ENCODE measurements at regions not wholly inside any gene's neighbourhood (a gene's known extent, or its start where the extent isn't known, plus 50 kb on each side); places are given as distances from the start of the nearest gene placed in this dataset.

DNA sequence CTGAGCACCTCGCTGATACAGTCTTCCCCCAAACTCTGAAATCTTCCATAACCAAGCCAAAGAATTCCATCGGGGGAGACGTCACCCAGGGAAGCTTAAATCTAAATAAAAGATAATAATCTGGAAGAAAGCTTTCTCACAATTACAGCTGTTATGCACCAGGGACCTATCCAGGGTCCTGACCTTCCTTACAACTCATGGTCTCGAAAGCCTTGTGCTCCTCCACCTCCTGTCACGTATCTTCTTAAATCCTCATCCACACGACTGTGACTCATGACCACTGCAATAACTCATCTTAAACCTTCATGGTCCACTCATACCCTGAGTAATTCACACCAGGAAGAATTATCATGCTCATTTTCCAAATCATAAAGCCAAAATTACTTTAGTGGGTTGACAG lies 166.8 kb upstream of the FRG1 start:
- CTCF ChIA-PET, result no interaction called here
- POLR2A ChIA-PET, result no interaction called here
- TF ChIP-seq CTCF (IDR thresholded peaks at IDR 0.05; ENCODE audit: insufficient read depth, low read length, missing control alignments), result no peak
- H3K4me3 ChIP-seq (ENCODE audit: low read depth, low read length), result no peak overlapping the region
- DNase-seq (ENCODE audit: low read depth, low spot score), result peak; percentile 9

DNA sequence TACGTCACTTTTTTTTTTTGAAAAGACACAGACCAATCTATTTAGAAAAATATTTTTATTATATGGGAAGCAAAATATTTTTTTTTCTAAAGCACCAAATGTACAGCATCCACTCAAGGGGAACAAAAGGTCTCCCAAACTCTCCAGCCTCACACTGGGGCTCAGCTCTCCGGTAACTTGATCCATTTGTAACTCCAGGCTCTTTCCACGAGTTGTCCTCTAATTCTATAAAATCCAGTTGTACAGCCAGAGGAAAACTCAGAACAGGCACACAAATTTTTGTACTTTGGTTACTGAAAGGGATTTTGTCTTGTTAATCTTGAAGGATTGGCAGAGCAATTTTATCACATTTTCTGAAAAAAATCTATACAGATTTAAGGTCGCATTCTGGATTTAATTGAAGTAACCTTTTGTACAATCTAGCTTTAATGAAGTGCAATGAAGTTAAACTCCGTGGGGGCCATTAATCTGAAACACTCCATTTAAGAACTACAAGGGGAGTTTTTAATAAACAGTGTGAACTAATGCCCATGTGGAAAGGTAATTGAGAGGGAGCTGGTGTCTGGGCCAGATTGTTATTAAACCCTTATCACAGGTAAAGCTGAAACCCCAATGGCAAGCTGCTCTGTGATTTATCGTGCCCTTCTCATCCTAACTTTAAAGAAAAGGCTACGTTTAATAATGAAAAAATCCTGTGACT lies 161.2 kb upstream of the FRG1 start:
- POLR2A ChIA-PET, result no interaction called here

DNA sequence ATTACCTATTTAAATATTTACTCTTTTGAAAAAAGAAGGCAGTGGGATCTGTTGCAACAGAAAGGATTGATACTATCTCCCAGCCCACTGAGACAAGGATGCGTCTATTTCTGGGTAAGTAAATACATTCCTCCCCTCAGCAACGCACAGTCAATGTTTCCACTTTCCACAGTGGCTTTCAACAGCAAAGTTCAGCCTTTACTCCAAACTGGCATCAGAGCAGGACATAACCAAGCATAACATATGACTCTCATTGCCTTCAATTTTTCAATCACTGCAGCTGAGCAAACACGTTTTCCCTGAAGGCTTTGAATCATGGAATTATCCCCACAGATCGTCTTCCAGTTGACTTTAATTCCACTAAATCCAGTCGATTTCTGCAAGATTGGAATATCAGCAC lies 160.3 kb upstream of the FRG1 start:
- ChIA-PET CTCF (interaction anchor here (0.9 kb wide), 1 partner anchor 15 kb away, joined by 3 read pairs; no protein-coding TSS in a partner anchor), POLR2A (no interaction called here)
- no peak overlapping the region for H3K4me3 ChIP-seq (ENCODE audit: low read depth, low read length)
- no peak for DNase-seq (ENCODE audit: low read depth, low spot score)
- TF ChIP-seq CTCF (IDR thresholded peaks at IDR 0.05; ENCODE audit: insufficient read depth, low read length, missing control alignments), result no peak

More for the DNA sequence above, 161.2 kb upstream of the FRG1 start:
- no peak for DNase-seq (ENCODE audit: low read depth, low spot score)
- H3K4me3 ChIP-seq (ENCODE audit: low read depth, low read length), result no peak overlapping the region
- CTCF ChIA-PET, result no interaction called here
- no peak for TF ChIP-seq CTCF (IDR thresholded peaks at IDR 0.05; ENCODE audit: insufficient read depth, low read length, missing control alignments)

- no peak overlapping the region for H3K4me3 ChIP-seq (ENCODE audit: low read depth, low read length)
- no peak for TF ChIP-seq CTCF (IDR thresholded peaks at IDR 0.05; ENCODE audit: insufficient read depth, low read length, missing control alignments)
- ChIA-PET POLR2A (no interaction called here), CTCF (interaction anchor here (3.1 kb wide), 1 partner anchor 9 kb away, joined by 15 read pairs; no protein-coding TSS in a partner anchor)
- DNase-seq (ENCODE audit: low read depth, low spot score), result no peak
Measured at GRCh38 chr4:189784651-189785050, 156.0 kb upstream of the FRG1 start.

- TF ChIP-seq CTCF (IDR thresholded peaks at IDR 0.05; ENCODE audit: insufficient read depth, low read length, missing control alignments), result no peak
- ChIA-PET CTCF (interaction anchor here (3.1 kb wide), 1 partner anchor 8 kb away, joined by 15 read pairs; no protein-coding TSS in a partner anchor), POLR2A (no interaction called here)
- no peak for DNase-seq (ENCODE audit: low read depth, low spot score)
- H3K4me3 ChIP-seq (ENCODE audit: low read depth, low read length), result no peak overlapping the region
Measured at GRCh38 chr4:189785257-189785656, 155.4 kb upstream of the FRG1 start.

DNA sequence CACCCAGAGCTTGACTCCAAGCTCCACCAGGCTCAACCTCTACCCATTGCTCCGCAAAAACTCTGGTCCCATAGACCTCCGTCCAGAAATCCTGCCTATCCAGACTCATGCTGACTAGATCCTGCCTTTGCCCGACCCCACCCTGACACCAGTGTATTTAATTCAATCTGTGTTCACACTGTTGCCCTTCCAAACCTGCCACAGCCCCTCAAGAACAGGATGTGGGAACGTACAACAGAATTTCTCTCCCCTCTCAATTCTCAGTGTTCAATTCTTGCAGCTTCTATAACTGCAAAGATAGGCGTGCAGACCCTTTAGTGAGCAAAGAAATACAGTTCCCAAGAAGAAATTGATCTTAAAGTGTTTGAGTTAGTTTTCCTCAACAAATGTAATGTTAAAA lies 154.2 kb upstream of the FRG1 start:
- ChIA-PET CTCF (no interaction called here), POLR2A (no interaction called here)
- no peak overlapping the region for H3K4me3 ChIP-seq (ENCODE audit: low read depth, low read length)
- TF ChIP-seq CTCF (IDR thresholded peaks at IDR 0.05; ENCODE audit: insufficient read depth, low read length, missing control alignments), result no peak
- DNase-seq (ENCODE audit: low read depth, low spot score), result no peak
